Breast epithelium (tissue), 3 donors: ENCODE measurements at regions not wholly inside any gene's neighbourhood (a gene's known extent, or its start where the extent isn't known, plus 50 kb on each side); places are given as distances from the start of the nearest gene placed in this dataset.
"Not testable (repeated sequence)": the region's sequence is repeated elsewhere in the genome, so short reads cannot be mapped to it uniquely, and the experiment has no call there.

Experiments
- POLR2AphosphoS5 ChIP-seq, 3 donors: sonication (generic); formaldehyde crosslinking; IDR thresholded peaks; one replicate each; pipeline ENCODE4 v1.6.1; 2017; ENCODE audit warnings: antibody characterized with exemption in 3 of 3
- TF ChIP-seq, protein P1 (sequence below), 3 donors: fragments of 450-650 bp; IDR thresholded peaks; one replicate each; pipeline ENCODE4 v1.5.1; 2016 to 2017; ENCODE audit warnings: antibody characterized with exemption in 3 of 3, mild to moderate bottlenecking in 3 of 3, moderate library complexity in 3 of 3

DNA sequence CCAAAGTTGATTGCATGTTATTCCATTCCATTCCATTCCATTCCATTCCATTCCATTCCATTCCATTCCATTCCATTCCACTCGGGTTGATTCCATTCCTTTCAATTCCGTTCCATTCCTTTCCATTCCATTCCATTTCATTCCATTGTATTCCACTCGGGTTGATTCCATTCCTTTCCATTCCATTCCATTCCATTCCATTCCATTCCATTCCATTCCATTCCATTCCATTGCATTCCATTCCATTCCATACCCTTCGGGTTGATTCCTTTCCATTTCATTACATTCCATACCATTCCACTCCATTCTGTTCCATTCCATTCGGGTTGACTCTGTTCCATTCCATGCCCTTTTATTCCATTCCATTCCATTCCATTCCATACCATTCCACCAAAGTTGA, 140.8 kb downstream of the CWH43 start:
- TF ChIP-seq, protein P1, sequence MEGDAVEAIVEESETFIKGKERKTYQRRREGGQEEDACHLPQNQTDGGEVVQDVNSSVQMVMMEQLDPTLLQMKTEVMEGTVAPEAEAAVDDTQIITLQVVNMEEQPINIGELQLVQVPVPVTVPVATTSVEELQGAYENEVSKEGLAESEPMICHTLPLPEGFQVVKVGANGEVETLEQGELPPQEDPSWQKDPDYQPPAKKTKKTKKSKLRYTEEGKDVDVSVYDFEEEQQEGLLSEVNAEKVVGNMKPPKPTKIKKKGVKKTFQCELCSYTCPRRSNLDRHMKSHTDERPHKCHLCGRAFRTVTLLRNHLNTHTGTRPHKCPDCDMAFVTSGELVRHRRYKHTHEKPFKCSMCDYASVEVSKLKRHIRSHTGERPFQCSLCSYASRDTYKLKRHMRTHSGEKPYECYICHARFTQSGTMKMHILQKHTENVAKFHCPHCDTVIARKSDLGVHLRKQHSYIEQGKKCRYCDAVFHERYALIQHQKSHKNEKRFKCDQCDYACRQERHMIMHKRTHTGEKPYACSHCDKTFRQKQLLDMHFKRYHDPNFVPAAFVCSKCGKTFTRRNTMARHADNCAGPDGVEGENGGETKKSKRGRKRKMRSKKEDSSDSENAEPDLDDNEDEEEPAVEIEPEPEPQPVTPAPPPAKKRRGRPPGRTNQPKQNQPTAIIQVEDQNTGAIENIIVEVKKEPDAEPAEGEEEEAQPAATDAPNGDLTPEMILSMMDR (IDR thresholded peaks at IDR 0.05) = not testable (repeated sequence)
- TF ChIP-seq POLR2AphosphoS5 (IDR thresholded peaks at IDR 0.05) = not testable (repeated sequence)
